GM20000 (cell line): ENCODE measurements at regions not wholly inside any gene's neighbourhood (a gene's known extent, or its start where the extent isn't known, plus 50 kb on each side); places are given as distances from the start of the nearest gene placed in this dataset.

Experiments
- DNase-seq: peaks from one replicate; pipeline ENCODE4 v3.0.0; 2012; ENCODE audit warnings: low spot score
- CTCF ChIP-seq: IDR thresholded peaks from 2 replicates; pipeline ENCODE4 v1.5.1; 2012; ENCODE audit warnings: mild to moderate bottlenecking, control low read depth; ENCODE audit errors: extremely low read depth, missing control alignments

- no peak for TF ChIP-seq CTCF
- no peak for DNase-seq
These were observed 70.3 kb upstream of the RIPOR2 start for GRCh38 chr6:25006075-25006474.

- no peak for TF ChIP-seq CTCF
- no peak for DNase-seq
These were observed 70.8 kb upstream of the RIPOR2 start for GRCh38 chr6:25006565-25007001.

DNA sequence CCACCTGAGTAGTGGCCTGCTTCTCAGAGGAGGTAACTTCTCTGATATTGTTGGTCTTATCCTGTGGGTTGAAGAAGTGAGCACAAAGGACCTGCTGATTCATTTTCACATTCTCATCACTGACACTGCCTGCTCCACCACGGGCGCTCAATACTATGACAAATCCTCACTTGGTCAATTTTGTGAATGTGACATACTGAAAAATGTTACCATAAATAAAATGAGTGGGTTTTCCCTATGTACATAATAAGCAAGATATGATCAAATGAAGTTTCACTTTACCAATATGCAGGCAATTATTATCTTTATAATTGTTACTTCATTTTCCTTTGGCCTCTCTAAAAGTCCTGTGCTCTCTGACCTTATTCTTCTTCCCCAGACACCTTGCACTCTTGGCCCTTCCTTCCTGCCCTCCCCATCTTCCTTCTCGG lies 71.5 kb upstream of the RIPOR2 start:
- TF ChIP-seq CTCF = no peak
- DNase-seq = peak; percentile 60

GRCh38 chr6:25008707-25009392 lies 73.1 kb upstream of the RIPOR2 start:
- no peak for TF ChIP-seq CTCF
- DNase-seq = no peak

- TF ChIP-seq CTCF = no peak
- no peak for DNase-seq
These were observed 73.6 kb upstream of the RIPOR2 start for GRCh38 chr6:25009393-25009710.

GRCh38 chr6:25010176-25010575 lies 74.4 kb upstream of the RIPOR2 start:
- no peak for DNase-seq
- no peak for TF ChIP-seq CTCF

GRCh38 chr6:25010902-25011625 lies 75.3 kb upstream of the RIPOR2 start:
- DNase-seq = no peak
- TF ChIP-seq CTCF = no peak
